Hepatocyte (in vitro differentiated cells): ENCODE measurements at regions not wholly inside any gene's neighbourhood (a gene's known extent, or its start where the extent isn't known, plus 50 kb on each side); places are given as distances from the start of the nearest gene placed in this dataset.

Experiments
- DNase-seq: peaks from one replicate; pipeline ENCODE4 v3.0.0-alpha.2; 2016; ENCODE audit warnings: low spot score
- H2AFZ ChIP-seq: fragments of 200-600 bp; sonication (generic); 2 replicates; pipeline ENCODE4 v1.6.0; 2016; ENCODE audit warnings: antibody characterized with exemption, mild to moderate bottlenecking
- H3K27ac ChIP-seq: fragments of 200-600 bp; sonication (generic); 2 replicates; pipeline ENCODE4 v1.5.1; 2016; ENCODE audit warnings: mild to moderate bottlenecking
- H3K27me3 ChIP-seq: fragments of 200-600 bp; sonication (generic); 2 replicates; pipeline ENCODE4 v1.6.1; 2016
- H3K36me3 ChIP-seq: fragments of 200-600 bp; sonication (generic); replicated peaks from 2 replicates; pipeline ENCODE4 v1.5.1; 2016; ENCODE audit warnings: low read depth; ENCODE audit not compliant: insufficient read depth
- H3K4me1 ChIP-seq: fragments of 200-600 bp; sonication (generic); 2 replicates; pipeline ENCODE4 v1.5.1; 2016; ENCODE audit warnings: mild to moderate bottlenecking, moderate library complexity; ENCODE audit not compliant: insufficient read depth
- H3K4me2 ChIP-seq: fragments of 200-600 bp; sonication (generic); 2 replicates; pipeline ENCODE4 v1.6.0; 2016
- H3K4me3 ChIP-seq: fragments of 200-600 bp; sonication (generic); 2 replicates; pipeline ENCODE4 v1.5.1; 2016; ENCODE audit warnings: mild to moderate bottlenecking
- H3K79me2 ChIP-seq: fragments of 200-600 bp; sonication (generic); 2 replicates; pipeline ENCODE4 v1.6.0; 2017; ENCODE audit warnings: mild to moderate bottlenecking
- H3K9me2 ChIP-seq: fragments of 200-600 bp; sonication (generic); replicated peaks from 2 replicates; pipeline ENCODE4 v1.6.0; 2017; ENCODE audit warnings: mild to moderate bottlenecking; ENCODE audit not compliant: insufficient read depth
- H3K9me3 ChIP-seq: fragments of 200-600 bp; sonication (generic); 2 replicates; pipeline ENCODE4 v1.5.1; 2016; ENCODE audit warnings: low read depth, mild to moderate bottlenecking
- H4K20me1 ChIP-seq: fragments of 200-600 bp; sonication (generic); 2 replicates; pipeline ENCODE4 v1.6.0; 2016; ENCODE audit warnings: mild to moderate bottlenecking; ENCODE audit not compliant: insufficient read depth, poor library complexity, severe bottlenecking
- EZH2 ChIP-seq: fragments of 200-600 bp; sonication (generic); IDR thresholded peaks from 2 replicates; pipeline ENCODE4 v1.6.1; 2016; ENCODE audit warnings: antibody characterized with exemption, mild to moderate bottlenecking, borderline replicate concordance
- EZH2phosphoT487 ChIP-seq: fragments of 200-600 bp; sonication (generic); IDR thresholded peaks from one replicate; pipeline ENCODE4 v1.6.1; 2018; ENCODE audit warnings: antibody characterized with exemption, mild to moderate bottlenecking, low read depth, moderate library complexity; ENCODE audit not compliant: unreplicated experiment, severe bottlenecking
- WGBS: methylation state at CpG from one replicate; pipeline ENCODE4 v1.1.6; 2016; ENCODE audit warnings: low lambda C conversion rate; ENCODE audit errors: missing lambda C conversion rate; 5-methylcytosine and 5-hydroxymethylcytosine counted together
- TF ChIP-seq, protein P1 (sequence below): fragments of 200-600 bp; sonication (generic); IDR thresholded peaks from 2 replicates; pipeline ENCODE4 v1.5.1; 2016; ENCODE audit warnings: antibody characterized with exemption, mild to moderate bottlenecking; ENCODE audit not compliant: poor library complexity

DNA sequence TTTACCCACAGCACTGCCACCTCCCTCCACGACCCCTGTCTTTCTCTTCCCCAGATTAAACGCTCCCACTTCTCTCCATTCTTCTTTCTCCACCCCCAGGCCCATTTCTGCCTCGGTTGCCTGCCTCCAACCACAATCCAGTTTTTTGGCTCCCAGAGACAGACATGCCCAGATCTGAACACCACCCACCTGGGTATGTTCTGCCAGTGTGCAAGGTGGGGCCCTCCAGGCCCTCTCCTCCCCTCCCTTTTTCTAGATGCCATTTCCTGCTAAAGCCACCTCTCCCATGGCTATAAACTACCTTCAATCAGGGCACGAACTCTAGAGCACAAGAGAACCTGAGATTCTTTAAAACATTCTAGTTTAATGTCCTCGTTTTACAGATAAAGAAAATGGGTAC is 63.3 kb downstream of the IRF2BPL start:
- TF ChIP-seq EZH2phosphoT487: no peak
- no peak for TF ChIP-seq EZH2
- TF ChIP-seq, protein P1, sequence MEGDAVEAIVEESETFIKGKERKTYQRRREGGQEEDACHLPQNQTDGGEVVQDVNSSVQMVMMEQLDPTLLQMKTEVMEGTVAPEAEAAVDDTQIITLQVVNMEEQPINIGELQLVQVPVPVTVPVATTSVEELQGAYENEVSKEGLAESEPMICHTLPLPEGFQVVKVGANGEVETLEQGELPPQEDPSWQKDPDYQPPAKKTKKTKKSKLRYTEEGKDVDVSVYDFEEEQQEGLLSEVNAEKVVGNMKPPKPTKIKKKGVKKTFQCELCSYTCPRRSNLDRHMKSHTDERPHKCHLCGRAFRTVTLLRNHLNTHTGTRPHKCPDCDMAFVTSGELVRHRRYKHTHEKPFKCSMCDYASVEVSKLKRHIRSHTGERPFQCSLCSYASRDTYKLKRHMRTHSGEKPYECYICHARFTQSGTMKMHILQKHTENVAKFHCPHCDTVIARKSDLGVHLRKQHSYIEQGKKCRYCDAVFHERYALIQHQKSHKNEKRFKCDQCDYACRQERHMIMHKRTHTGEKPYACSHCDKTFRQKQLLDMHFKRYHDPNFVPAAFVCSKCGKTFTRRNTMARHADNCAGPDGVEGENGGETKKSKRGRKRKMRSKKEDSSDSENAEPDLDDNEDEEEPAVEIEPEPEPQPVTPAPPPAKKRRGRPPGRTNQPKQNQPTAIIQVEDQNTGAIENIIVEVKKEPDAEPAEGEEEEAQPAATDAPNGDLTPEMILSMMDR: no peak
- H4K20me1 ChIP-seq: no peaks in the 10 kb centered on the region
- WGBS: 85% methylated on average over 5 of the region's 5 CpGs

DNA sequence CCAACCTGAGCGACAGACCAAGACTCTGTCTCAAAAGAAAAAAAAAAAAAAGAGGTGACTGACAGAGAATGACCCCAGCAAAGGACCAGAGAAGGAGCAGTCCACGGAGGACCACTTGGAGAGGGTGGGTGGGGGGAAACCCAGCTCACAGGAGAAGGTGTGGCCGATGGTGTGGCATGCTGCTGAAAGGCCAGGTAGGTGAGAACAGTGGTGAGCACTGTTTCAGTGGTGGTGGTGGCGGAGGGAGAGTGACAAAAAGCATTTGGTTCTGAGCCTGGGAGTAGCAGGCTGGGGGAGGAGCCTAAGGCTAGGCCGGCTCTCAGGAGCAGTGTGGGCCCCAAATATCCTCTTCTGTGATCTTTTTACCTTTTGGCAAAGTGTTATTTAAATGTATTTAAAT is 63.8 kb downstream of the IRF2BPL start:
- no peaks in the 10 kb centered on the region for H3K36me3 ChIP-seq
- no peaks in the 10 kb centered on the region for H3K9me2 ChIP-seq
- DNase-seq: no peak
- no peaks in the 10 kb centered on the region for H3K27me3 ChIP-seq
- no peak for TF ChIP-seq EZH2phosphoT487
- TF ChIP-seq, protein P1: no peak
- TF ChIP-seq EZH2: no peak
- H3K4me2 ChIP-seq: no peak overlapping the region
- H3K27ac ChIP-seq: no peak overlapping the region
- H3K79me2 ChIP-seq: no peaks in the 10 kb centered on the region
- no peaks in the 10 kb centered on the region for H3K9me3 ChIP-seq
- H2AFZ ChIP-seq: no peak overlapping the region
- H4K20me1 ChIP-seq: no peaks in the 10 kb centered on the region
- H3K4me1 ChIP-seq: peaks cover 18% of the 10 kb centered on the region
- no peak overlapping the region for H3K4me3 ChIP-seq
- 65% methylated on average over 5 of the region's 5 CpGs for WGBS

More for the DNA sequence above, 63.3 kb downstream of the IRF2BPL start:
- H3K27ac ChIP-seq: no peak overlapping the region
- H3K9me3 ChIP-seq: no peaks in the 10 kb centered on the region
- no peaks in the 10 kb centered on the region for H3K27me3 ChIP-seq
- H3K4me2 ChIP-seq: no peak overlapping the region
- no peaks in the 10 kb centered on the region for H3K79me2 ChIP-seq
- H3K36me3 ChIP-seq: no peaks in the 10 kb centered on the region
- H3K4me3 ChIP-seq: no peak overlapping the region
- no peak overlapping the region for H2AFZ ChIP-seq
- DNase-seq: no peak
- H3K9me2 ChIP-seq: no peaks in the 10 kb centered on the region
- H3K4me1 ChIP-seq: peaks cover 18% of the 10 kb centered on the region

DNA sequence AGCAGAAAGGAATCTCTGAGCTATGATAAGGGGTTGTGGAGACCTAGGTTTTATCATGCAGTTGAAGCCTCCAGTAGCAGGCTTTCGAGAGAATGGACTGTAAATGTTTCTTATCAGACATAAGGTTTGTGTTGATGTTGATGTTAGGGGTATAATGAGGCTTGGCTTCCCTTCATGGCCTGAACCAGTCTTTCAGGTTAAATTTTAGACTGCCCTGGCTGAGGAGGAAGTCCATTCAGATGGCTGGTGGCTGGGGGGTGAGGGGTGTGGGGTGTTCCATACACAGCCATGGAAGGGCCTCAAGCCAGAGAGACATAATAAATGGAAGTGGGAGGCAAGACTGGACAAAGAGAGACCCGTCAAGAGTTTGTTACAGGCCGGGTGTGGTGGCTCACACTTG is 65.1 kb downstream of the IRF2BPL start:
- H2AFZ ChIP-seq: no peak overlapping the region
- TF ChIP-seq EZH2: no peak
- TF ChIP-seq EZH2phosphoT487: no peak
- TF ChIP-seq, protein P1: no peak
- H3K9me3 ChIP-seq: no peaks in the 10 kb centered on the region
- no peaks in the 10 kb centered on the region for H3K9me2 ChIP-seq
- no peak overlapping the region for H3K4me2 ChIP-seq
- peaks cover 13% of the 10 kb centered on the region for H3K4me1 ChIP-seq
- no peaks in the 10 kb centered on the region for H3K27me3 ChIP-seq
- no peak for DNase-seq
- H3K4me3 ChIP-seq: no peak overlapping the region
- H3K36me3 ChIP-seq: no peaks in the 10 kb centered on the region
- peak overlapping the region; percentile 11 for H3K27ac ChIP-seq
- H3K79me2 ChIP-seq: no peaks in the 10 kb centered on the region
- no peaks in the 10 kb centered on the region for H4K20me1 ChIP-seq
- whole genome bisulfite sequencing: 62% methylated on average over 3 of the region's 3 CpGs

DNA sequence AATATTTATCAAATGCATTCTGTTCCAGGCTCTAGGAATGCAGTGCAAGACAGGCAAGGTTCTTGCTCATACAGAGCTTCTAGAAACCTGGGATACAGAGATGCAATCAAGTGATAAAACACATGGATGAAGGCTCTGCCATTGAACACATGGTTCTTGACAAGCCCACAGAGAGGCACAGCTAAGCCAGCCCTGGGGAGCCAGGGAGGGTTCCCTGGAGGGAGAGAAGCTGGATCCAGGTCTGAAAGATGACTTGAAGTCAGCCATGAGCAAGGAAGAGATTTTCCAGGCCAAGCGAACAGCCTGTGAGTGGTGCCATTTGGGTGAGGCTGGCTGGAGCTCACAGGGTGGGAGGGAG is 66.2 kb downstream of the IRF2BPL start:
- Histone ChIP-seq H2AFZ (peak overlapping the region; percentile 38), H3K4me2 (peak overlapping the region; percentile 68), H3K9me2 (no peaks in the 10 kb centered on the region), H3K4me3 (peak overlapping the region; percentile 1), H3K9me3 (no peaks in the 10 kb centered on the region), H3K79me2 (no peaks in the 10 kb centered on the region), H3K4me1 (peaks cover 18% of the 10 kb centered on the region), H3K27ac (peak overlapping the region; percentile 89), H3K27me3 (no peaks in the 10 kb centered on the region), H3K36me3 (no peaks in the 10 kb centered on the region), H4K20me1 (no peaks in the 10 kb centered on the region)
- DNase-seq: no peak
- TF ChIP-seq EZH2 (no peak), EZH2phosphoT487 (no peak)
- TF ChIP-seq, protein P1: no peak
- WGBS: 94% methylated on average over 1 of the region's 1 CpG
